ENCODE measurements at regions not wholly inside any gene's neighbourhood (a gene's known extent, or its start where the extent isn't known, plus 50 kb on each side); places are given as distances from the start of the nearest gene placed in this dataset.

DNA sequence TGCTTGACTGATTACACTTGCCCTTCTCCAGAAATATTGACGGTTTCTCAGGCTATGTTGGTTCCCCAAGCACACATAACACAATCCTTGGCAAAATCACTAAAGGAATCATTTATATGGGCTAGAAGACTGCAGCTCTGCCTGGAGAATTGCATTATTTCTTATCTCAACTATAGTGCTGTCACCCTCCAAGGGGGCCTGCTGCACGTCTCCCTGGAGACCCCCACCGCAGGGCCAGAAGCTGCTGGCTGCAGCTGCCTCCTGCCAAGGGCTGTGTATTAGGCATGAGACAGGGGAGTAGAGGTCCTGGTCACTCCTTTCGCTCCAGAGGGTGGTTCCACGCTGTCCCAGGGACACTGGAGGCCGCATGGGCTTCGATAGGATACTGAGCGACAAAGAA lies 76.6 kb downstream of the LRRC30 start:
- Histone ChIP-seq H3K4me1 (ENCODE audit: insufficient read depth, low read length) (no peaks in the 10 kb centered on the region), H3K27me3 (ENCODE audit: control insufficient read depth in 1 of 2, insufficient read depth in 2 of 2, low read length in 2 of 2) (no peaks in the 10 kb centered on the region), H3K36me3 (ENCODE audit: insufficient read depth, low read length) (no peaks in the 10 kb centered on the region), H3K9me3 (ENCODE audit: control insufficient read depth in 1 of 2, insufficient read depth in 1 of 2, low read length in 2 of 2) (peaks cover 4 to 17% of the 10 kb centered on the region in 2 experiments), H3K4me3 (ENCODE audit: low read length) (no peak overlapping the region), H3K27ac (ENCODE audit: low read depth in 1 of 2, low read length in 2 of 2) (no peak overlapping the region)
- Mint-ChIP-seq H3K27me3 (no peaks in the 10 kb centered on the region), H3K4me1 (ENCODE audit: low read depth) (no peaks in the 10 kb centered on the region), H3K36me3 (ENCODE audit: low read depth) (no peaks in the 10 kb centered on the region), H3K27ac (no peak overlapping the region), H3K9me3 (no peaks in the 10 kb centered on the region), H3K4me3 (no peak overlapping the region)
- intact Hi-C loops (cut with DNase I, micrococcal nuclease): no loop called here
- DNase-seq: no peak
- no peak for ATAC-seq (ENCODE audit: poor library complexity)
- ChIA-PET POLR2A (no interaction called here), CTCF (no interaction called here)
- TF ChIP-seq, protein P1, sequence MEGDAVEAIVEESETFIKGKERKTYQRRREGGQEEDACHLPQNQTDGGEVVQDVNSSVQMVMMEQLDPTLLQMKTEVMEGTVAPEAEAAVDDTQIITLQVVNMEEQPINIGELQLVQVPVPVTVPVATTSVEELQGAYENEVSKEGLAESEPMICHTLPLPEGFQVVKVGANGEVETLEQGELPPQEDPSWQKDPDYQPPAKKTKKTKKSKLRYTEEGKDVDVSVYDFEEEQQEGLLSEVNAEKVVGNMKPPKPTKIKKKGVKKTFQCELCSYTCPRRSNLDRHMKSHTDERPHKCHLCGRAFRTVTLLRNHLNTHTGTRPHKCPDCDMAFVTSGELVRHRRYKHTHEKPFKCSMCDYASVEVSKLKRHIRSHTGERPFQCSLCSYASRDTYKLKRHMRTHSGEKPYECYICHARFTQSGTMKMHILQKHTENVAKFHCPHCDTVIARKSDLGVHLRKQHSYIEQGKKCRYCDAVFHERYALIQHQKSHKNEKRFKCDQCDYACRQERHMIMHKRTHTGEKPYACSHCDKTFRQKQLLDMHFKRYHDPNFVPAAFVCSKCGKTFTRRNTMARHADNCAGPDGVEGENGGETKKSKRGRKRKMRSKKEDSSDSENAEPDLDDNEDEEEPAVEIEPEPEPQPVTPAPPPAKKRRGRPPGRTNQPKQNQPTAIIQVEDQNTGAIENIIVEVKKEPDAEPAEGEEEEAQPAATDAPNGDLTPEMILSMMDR (IDR thresholded peaks at IDR 0.05): no peak

DNA sequence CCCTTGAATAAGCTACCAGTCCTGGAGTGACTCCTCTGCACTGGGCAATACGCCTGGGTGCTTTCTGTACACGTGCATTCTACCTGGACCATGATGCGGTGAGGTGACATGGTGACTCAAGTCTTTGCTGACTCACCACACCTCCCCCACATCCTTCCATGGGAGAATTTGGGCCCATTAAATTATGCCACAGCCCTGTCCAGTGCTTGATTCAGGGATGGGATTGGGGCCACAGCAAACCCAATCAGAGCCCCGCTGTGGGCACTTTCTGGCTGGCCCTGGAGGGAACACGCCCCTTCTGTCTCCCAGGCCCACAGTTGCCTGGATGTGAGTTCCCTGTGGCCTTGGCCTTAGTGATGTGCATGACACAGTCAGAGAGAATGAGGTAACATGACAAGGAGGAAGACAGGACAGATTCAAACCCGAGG lies 86.9 kb downstream of the LRRC30 start:
- H3K9me3 ChIP-seq (ENCODE audit: control insufficient read depth in 1 of 2, insufficient read depth in 1 of 2, low read length in 2 of 2): peaks cover 0 to 30% of the 10 kb centered on the region in 2 experiments
- no peaks in the 10 kb centered on the region for H3K4me1 ChIP-seq (ENCODE audit: insufficient read depth, low read length)
- H3K27ac ChIP-seq (ENCODE audit: low read depth in 1 of 2, low read length in 2 of 2): no peak overlapping the region
- Mint-ChIP-seq H3K36me3 (ENCODE audit: low read depth) (no peaks in the 10 kb centered on the region), H3K27ac (no peak overlapping the region), H3K4me1 (ENCODE audit: low read depth) (no peaks in the 10 kb centered on the region), H3K27me3 (no peaks in the 10 kb centered on the region), H3K4me3 (no peak overlapping the region), H3K9me3 (peaks cover 2% of the 10 kb centered on the region)
- no peak overlapping the region for H3K4me3 ChIP-seq (ENCODE audit: low read length)
- intact Hi-C loops (cut with DNase I, micrococcal nuclease): no loop called here
- ATAC-seq (ENCODE audit: poor library complexity) (no peak), DNase-seq (no peak)
- POLR2A ChIA-PET: no interaction called here
- no peaks in the 10 kb centered on the region for H3K27me3 ChIP-seq (ENCODE audit: control insufficient read depth in 1 of 2, insufficient read depth in 2 of 2, low read length in 2 of 2)
- no peaks in the 10 kb centered on the region for H3K36me3 ChIP-seq (ENCODE audit: insufficient read depth, low read length)
- CTCF ChIA-PET: no interaction called here
- TF ChIP-seq, protein P1 (IDR thresholded peaks at IDR 0.05): no peak

DNA sequence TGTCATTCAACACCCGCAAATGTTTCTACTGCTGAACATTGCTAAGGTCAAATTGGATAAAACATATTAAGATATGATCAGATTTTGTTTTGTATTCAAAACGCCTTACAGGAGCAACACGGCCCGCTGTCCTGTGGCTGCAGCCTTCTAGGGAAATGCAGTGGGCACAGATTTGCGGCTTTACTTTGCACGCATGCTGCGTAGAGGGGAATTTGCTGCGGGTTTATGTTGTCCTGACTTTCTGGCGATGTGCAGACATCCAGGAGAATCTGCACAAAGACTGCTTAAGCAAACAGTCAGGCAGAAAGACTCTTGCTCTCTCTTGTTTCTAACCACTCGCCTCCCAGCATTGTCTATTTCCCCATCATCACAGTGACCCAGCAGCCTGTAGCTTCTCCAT lies 88.3 kb downstream of the LRRC30 start:
- H3K36me3 Mint-ChIP-seq (ENCODE audit: low read depth): no peaks in the 10 kb centered on the region
- intact Hi-C loops (cut with DNase I, micrococcal nuclease): no loop called here
- ATAC-seq (ENCODE audit: poor library complexity): no peak

More for the DNA sequence above, 88.3 kb downstream of the LRRC30 start:
- H3K27ac Mint-ChIP-seq: no peak overlapping the region
- H3K4me1 Mint-ChIP-seq (ENCODE audit: low read depth): no peaks in the 10 kb centered on the region
- TF ChIP-seq, protein P1 (IDR thresholded peaks at IDR 0.05): no peak
- H3K9me3 ChIP-seq (ENCODE audit: control insufficient read depth in 1 of 2, insufficient read depth in 1 of 2, low read length in 2 of 2): peaks cover 0 to 28% of the 10 kb centered on the region in 2 experiments
- ChIA-PET POLR2A (no interaction called here), CTCF (no interaction called here)
- H3K4me1 ChIP-seq (ENCODE audit: insufficient read depth, low read length): no peaks in the 10 kb centered on the region
- no peaks in the 10 kb centered on the region for H3K27me3 Mint-ChIP-seq
- no peak overlapping the region for H3K4me3 Mint-ChIP-seq
- DNase-seq: no peak
- H3K4me3 ChIP-seq (ENCODE audit: low read length): no peak overlapping the region
- no peaks in the 10 kb centered on the region for H3K27me3 ChIP-seq (ENCODE audit: control insufficient read depth in 1 of 2, insufficient read depth in 2 of 2, low read length in 2 of 2)
- no peaks in the 10 kb centered on the region for H3K36me3 ChIP-seq (ENCODE audit: insufficient read depth, low read length)
- H3K9me3 Mint-ChIP-seq: no peaks in the 10 kb centered on the region
- H3K27ac ChIP-seq (ENCODE audit: low read depth in 1 of 2, low read length in 2 of 2): no peak overlapping the region

Measured in CD4-positive, alpha-beta T cell (primary cell).